H7 (cell line): ENCODE measurements at regions not wholly inside any gene's neighbourhood (a gene's known extent, or its start where the extent isn't known, plus 50 kb on each side); places are given as distances from the start of the nearest gene placed in this dataset.
"Not testable (repeated sequence)": the region's sequence is repeated elsewhere in the genome, so short reads cannot be mapped to it uniquely, and the experiment has no call there.

ENCODE experiments used
- DNase-seq: peaks from one replicate; pipeline ENCODE4 v3.0.0; 2012
- H3K27me3 ChIP-seq: 2 replicates; pipeline ENCODE4 v1.6.0; 2011; ENCODE audit warnings: mild to moderate bottlenecking, low read length; ENCODE audit not compliant: control insufficient read depth, insufficient read depth
- H3K36me3 ChIP-seq: replicated peaks from 2 replicates; pipeline ENCODE4 v1.5.1; 2011; ENCODE audit warnings: low read length; ENCODE audit not compliant: control insufficient read depth, insufficient read depth
- H3K4me3 ChIP-seq: 2 replicates; pipeline ENCODE4 v1.5.1; 2011; ENCODE audit warnings: low read depth, mild to moderate bottlenecking, control low read depth, low read length, moderate library complexity; ENCODE audit not compliant: insufficient read depth

DNA sequence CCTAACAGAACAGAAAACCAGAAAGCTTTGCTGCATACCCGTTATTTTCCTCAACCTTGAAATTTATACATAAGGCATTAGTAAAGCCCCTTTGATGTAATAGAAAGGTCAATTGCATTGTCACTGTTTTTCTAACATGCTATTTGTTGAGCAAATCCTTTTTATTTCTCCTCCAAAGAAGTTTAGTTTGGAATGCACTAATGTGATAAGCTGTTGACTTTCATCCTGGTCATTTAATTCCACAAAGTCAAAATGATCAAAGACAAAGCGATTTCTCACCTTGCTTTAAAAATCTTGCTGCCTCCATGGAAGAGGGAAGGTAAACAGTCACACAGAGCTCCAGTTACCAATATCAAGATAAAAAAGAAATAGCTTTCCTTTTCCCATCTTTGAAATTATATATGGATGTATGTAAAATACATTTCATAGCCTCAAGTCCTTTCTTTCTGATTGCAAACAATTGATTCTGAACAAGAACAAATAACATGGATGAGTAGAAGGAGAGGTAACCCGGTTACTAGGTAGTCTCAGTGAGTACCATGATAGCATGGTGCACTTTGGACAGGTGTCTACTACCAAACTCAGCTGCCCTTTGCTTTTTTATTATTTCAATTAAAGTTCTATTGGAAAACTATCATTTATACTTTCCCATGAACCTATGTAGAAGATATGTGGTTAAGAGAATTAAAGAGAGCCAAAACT is 452.7 kb downstream of the STK39 start:
- no peaks in the 10 kb centered on the region for H3K36me3 ChIP-seq
- H3K4me3 ChIP-seq = no peak overlapping the region
- no peaks in the 10 kb centered on the region for H3K27me3 ChIP-seq
- DNase-seq = no peak

DNA sequence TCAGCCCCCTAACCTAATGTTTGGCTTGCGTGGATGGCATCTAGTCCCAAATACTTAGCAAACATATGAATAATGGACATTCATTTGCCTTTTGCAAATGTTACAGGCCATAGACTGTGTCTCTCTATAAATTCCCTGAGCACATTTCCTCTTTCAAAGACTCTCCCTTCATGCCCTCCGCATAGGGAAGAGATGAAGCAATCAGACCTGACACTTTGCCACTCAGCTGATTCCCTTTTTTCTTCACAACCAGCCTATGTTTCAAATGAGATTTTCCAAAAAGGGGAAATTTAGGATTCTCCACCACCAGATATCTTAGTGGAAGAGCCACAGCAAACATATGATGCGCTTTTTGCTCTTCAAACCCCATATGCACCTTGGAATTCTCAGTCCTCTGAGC is 453.7 kb downstream of the STK39 start:
- H3K36me3 ChIP-seq = no peaks in the 10 kb centered on the region
- no peaks in the 10 kb centered on the region for H3K27me3 ChIP-seq
- no peak overlapping the region for H3K4me3 ChIP-seq
- no peak for DNase-seq

DNA sequence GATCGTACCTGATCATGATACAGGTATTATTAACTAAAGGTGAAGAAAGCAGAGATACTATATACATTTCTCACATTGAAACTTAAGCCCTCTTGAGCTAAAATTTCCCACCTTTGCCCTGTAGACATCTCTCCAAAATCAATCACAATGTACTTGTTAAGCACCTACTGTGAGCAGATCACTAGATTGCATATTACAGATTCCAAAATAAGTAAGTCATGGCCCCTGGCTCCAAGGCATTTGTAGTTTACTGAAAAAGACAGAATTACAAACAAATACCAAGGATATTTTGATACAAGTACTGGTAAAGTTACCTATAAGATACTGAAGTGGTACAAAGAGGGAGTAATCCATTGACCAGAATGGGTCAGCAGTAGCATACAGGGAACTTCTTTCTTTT is 455.3 kb downstream of the STK39 start:
- no peak overlapping the region for H3K4me3 ChIP-seq
- no peaks in the 10 kb centered on the region for H3K27me3 ChIP-seq
- H3K36me3 ChIP-seq = no peaks in the 10 kb centered on the region
- DNase-seq = no peak

DNA sequence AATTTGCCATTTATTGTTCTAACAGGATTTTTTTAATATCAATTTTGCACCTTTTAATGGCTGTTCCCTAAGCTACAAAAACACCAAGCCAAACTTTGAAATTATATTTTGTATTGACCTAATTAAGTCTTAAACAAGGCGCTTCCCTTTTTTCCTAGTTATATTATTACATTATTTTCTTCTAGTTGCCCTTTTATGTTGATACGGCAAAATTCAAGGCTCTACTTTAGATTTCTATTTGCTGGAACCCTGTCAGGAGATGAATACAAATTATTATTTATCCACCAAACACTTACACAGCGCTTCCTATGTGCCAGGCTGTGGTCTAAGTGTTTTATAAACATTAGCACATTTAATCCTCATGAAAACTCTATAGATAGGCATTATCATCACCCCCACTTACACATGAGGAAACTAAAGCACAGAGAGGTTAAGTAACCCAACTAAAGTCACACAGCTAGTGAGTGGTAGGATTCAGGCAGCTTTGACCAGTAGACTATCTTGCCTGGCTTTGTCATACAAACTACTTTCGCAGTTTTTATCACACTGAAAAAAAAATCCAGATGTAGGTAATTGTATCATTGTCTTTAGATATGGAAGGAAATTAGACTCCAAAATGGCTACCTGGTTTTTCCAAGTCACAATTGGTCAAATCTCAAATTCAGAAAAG is 456.5 kb downstream of the STK39 start:
- H3K4me3 ChIP-seq = no peak overlapping the region
- H3K36me3 ChIP-seq = no peaks in the 10 kb centered on the region
- DNase-seq = no peak
- H3K27me3 ChIP-seq = no peaks in the 10 kb centered on the region

DNA sequence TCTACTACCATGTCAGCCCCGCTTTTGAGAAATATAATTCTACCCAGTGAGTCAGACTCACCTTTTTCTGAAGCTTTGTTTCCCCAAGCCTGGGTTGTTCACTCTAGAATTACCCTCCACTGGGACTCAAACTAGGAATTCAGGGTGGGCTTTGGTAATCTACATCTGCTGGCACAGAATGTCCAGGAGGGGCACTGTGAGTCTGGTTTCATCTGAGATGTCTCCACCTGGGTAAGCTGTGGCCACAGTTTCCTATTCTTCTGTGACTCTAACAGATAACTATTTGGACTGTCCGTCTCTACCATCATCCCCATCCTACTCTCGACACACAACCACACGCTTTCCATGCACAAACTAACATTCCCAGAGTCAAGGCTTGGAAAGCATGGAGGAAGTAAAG is 457.2 kb downstream of the STK39 start:
- no peak for DNase-seq
- no peaks in the 10 kb centered on the region for H3K36me3 ChIP-seq
- no peak overlapping the region for H3K4me3 ChIP-seq
- no peaks in the 10 kb centered on the region for H3K27me3 ChIP-seq

DNA sequence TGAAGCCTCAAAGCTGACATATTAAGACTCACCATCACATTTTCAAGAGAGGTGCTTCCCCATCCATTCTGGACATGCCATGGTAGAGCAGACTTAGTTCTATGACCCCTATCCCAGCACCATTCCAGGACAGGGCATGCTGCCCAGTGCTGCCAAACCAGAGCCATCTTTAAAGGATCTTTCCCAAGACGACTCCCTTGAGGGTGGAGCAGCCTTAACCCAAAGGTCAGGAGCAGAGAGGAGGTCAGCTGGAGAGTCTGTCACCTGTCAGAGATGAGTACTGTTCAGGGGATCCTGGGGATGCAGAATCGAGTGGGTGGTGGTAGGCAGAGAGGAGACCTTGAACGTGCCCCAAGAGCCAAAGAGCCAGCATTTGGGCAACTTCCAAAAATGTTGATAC is 459.8 kb downstream of the STK39 start:
- DNase-seq = no peak
- no peak overlapping the region for H3K4me3 ChIP-seq
- no peaks in the 10 kb centered on the region for H3K27me3 ChIP-seq
- H3K36me3 ChIP-seq = no peaks in the 10 kb centered on the region

DNA sequence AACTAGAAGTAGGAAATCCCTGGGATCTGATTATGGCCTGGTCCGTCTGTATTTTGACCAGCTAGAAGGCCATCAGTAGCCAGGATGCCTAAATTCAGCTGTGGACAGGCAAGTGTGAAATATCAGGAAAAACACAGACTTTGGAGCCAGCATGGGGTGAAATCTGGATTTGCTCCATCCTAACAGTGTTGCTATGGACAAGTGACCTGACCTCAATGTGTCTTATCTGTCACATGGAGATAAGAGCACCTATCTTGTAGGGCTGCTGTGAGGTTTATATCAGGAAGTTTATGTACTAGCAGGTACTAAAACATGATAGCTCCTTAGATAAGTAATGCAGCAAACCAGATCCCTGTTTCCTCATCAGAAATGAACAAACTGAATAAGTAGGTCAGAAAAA is 460.4 kb downstream of the STK39 start:
- DNase-seq = no peak
- Histone ChIP-seq H3K36me3 (no peaks in the 10 kb centered on the region), H3K4me3 (no peak overlapping the region), H3K27me3 (no peaks in the 10 kb centered on the region)

DNA sequence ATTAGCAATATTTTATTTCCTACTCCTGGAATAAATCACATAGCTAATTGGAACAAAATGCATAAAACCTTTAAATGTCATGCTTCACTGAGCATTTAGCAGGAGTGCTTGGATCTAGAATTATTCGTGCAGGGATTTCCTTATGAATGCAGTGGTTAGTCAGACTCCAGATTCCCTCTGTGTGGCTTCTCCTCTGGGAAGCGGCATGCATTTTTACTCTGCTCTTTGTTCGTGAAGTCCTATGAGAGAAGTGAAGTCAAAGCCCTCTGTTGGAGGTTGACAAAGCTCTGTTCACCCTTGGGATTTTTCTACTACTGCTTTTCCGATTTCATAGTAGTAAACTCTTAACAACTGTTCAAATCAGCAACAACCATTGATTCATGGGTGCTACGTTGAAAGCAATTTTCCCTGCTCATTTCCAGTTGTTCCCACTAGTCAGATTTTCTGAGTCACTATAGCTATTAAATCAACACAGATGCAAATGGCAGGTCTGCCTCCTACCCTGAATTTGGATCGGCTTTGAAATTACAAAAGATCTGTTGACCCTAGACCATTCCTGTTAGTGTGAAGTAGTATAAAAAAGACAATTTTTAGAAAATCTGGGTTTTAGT is 461.7 kb downstream of the STK39 start:
- Histone ChIP-seq H3K36me3 (no peaks in the 10 kb centered on the region), H3K4me3 (no peak overlapping the region), H3K27me3 (no peaks in the 10 kb centered on the region)
- no peak for DNase-seq

DNA sequence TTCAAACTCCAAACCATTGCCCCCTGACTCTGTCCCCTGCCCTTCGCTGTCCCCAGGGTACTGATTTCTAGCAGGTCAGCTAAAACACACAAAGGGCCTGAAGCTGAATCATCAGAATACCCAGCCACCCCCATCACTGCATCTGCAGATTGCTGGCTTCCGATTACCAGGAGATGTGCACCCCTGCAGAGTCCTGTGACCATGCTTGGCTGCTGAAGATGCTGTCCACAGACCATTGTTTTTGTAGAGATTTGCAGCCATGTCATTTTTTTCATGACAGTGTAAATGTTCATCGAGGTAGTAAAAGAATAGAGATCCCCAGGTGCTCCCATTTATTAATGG is 463.3 kb downstream of the STK39 start:
- no peak overlapping the region for H3K4me3 ChIP-seq
- no peaks in the 10 kb centered on the region for H3K27me3 ChIP-seq
- no peaks in the 10 kb centered on the region for H3K36me3 ChIP-seq
- DNase-seq = no peak

DNA sequence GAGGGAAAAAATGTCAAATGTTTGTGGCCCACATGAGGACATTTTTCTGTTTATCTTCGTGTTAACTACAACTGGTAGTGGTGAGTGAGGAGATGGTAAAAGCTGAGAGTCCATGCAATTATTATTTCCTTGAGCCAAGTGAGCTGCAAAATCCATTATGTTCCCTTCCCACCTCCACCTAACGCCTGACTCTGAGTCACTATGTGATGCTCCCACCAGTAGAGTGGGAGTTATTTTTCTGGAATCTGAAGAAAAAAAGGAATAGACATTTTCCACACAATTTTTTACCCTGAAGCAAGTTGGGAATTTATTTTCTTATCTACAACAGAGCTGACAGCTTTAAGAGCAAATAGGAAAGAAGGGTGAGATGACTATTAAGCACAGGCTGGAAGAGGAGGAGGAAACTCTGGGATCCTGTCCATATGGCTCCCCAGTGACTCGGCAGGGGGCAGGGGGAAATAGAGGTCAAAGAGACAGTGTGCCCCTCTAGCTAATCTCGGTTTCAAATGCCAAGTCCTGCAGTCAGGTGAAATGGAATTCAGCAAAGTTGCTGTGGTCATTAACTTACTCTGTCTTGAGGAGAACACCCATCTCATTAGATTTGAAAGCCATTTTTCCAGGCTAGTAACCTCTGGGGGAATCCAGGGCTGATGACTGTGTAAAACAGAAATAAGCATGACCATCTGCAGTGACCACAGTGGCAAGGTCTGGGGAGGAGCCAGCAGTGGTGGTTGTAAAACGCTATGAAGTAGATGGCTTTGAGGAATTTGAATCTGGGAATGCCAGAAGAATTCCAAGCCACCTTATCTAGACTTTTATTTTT is 463.9 kb downstream of the STK39 start:
- no peaks in the 10 kb centered on the region for H3K36me3 ChIP-seq
- H3K27me3 ChIP-seq = no peaks in the 10 kb centered on the region
- DNase-seq = no peak
- H3K4me3 ChIP-seq = no peak overlapping the region

DNA sequence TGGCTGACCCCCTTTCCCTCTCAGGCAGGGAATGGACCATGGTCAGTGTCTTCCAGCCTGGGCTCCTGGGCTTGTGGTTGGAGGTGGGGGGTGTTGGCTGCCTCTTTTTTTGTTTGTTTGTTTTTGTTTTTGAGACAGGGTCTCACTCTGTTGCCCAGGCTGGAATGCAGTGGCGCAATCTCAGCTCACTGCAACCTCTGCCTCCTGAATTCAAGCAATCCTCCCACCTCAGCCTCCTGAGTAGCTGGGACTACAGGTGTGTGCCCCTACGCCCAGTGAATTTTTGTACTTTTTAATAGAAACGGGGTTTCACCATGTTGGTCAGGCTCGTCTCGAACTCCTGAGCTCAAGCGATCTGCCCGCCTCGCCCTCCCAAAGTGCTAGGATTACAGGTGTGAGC is 465.8 kb downstream of the STK39 start:
- H3K27me3 ChIP-seq, H3K36me3 ChIP-seq, H3K4me3 ChIP-seq, DNase-seq: not testable (repeated sequence)

DNA sequence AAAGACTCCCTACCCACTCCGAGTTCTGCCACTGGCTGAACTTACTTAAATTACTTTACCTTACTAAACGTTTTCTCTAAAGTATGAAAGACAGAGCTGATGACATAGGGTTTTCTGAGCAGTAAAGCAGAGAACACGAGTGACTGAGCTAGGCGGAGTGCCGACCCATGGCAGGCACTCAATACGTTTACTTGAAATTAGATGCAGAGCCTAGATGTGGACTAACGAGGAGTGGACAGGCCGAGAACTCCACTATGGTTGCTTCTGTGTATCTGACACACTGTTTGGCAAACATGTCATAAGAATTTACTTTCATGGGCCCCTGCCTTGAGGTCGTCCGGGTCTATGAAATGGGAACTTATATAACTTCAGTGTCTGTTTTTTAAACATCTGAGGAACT is 471.0 kb downstream of the STK39 start:
- no peak for DNase-seq
- Histone ChIP-seq H3K36me3 (no peaks in the 10 kb centered on the region), H3K27me3 (no peaks in the 10 kb centered on the region), H3K4me3 (no peak overlapping the region)

DNA sequence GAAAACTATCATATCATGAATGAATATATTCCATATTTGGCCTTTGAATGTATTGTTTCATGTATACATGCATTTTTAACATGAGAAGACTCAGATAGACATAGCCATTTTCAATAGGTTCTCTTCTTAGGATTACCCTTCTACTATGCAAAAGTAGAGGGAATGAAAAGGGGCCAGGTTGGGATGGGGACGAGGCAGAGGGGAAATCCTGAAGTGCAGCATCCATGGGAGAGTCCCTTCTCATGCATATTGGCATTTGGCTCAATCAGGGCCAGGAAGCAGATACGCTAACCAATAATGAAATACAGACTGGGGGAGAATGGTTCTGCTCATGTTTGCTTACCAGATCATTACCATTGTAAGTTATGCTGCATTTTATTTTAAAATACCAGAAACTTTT is 475.8 kb downstream of the STK39 start:
- H3K27me3 ChIP-seq = no peaks in the 10 kb centered on the region
- H3K4me3 ChIP-seq = no peak overlapping the region
- no peaks in the 10 kb centered on the region for H3K36me3 ChIP-seq
- no peak for DNase-seq

DNA sequence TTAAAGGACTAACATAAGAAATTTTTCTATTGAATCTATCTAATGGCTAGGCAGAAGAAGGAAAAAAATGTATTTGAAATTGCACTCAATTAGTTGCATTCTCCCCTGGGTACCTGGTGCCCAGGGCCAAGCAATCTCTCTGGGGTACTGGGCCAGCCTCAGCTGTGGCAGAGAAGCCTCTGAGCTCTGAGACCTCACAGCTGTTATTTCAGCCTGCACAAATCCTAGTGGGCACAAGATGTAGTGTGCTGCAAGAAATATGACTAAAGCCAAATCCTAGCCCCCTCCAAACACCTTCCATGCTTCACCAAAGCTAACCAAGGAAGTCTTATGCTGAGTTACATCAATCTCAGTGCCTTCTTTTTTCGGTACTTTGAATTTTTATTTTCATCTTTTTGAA is 478.4 kb downstream of the STK39 start:
- no peaks in the 10 kb centered on the region for H3K36me3 ChIP-seq
- H3K4me3 ChIP-seq = no peak overlapping the region
- H3K27me3 ChIP-seq = no peaks in the 10 kb centered on the region
- DNase-seq = no peak

DNA sequence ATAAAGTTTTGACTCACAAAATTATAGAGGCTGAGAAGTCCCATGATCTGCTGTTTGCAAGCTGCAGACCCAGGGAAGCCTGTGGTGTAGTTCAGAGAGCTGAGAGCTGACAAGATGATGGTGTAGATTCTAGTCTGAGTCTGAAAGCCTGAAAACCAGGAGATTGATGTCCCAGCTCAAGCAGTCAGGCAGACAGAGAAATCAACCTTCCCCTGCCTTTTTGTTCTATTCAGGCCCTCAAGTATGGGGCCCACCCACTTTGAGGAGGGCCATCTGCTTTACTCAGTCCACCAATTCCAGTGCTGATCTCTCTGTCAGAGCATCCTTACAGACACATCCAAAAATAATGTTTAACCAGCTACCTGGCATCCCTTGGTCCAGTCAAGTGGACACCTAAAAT is 479.6 kb downstream of the STK39 start:
- H3K27me3 ChIP-seq = no peaks in the 10 kb centered on the region
- no peak for DNase-seq
- H3K36me3 ChIP-seq = no peaks in the 10 kb centered on the region
- no peak overlapping the region for H3K4me3 ChIP-seq
